Fibroblast of pulmonary artery (primary cell): ENCODE measurements at regions not wholly inside any gene's neighbourhood (a gene's known extent, or its start where the extent isn't known, plus 50 kb on each side); places are given as distances from the start of the nearest gene placed in this dataset.

Experiments
- DNase-seq: peaks from one replicate; pipeline ENCODE4 v3.0.0-alpha.2; 2010; ENCODE audit warnings: low read depth
- H3K4me3 ChIP-seq: replicated peaks from 2 replicates; pipeline ENCODE4 v1.5.1; 2011; ENCODE audit warnings: low read depth, mild to moderate bottlenecking, control low read depth, low read length, moderate library complexity
- TF ChIP-seq, protein P1 (sequence below): IDR thresholded peaks from 2 replicates; pipeline ENCODE4 v1.5.1; 2011; ENCODE audit warnings: mild to moderate bottlenecking, control low read depth, low read length, inconsistent platforms; ENCODE audit errors: missing control alignments

DNA sequence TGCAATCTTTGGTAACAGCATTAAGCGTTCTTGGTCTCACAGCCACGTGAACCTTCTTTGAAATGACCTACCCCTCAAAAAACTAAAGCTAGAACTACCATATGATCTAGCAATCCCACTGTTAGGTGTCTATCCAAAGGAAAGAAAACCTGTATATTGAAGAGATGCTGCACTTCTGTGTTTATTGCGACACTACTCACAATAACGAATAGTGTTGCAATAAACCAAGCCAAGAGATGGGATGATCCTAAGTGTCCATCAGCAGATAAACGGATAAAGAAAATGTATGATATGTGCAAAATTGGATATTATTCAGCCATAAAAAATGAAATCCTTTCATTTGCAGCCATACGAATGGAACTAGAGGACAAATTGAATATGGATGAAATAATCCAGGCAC lies 637.9 kb downstream of the EFNB2 start:
- DNase-seq, result no peak
- TF ChIP-seq, protein P1, sequence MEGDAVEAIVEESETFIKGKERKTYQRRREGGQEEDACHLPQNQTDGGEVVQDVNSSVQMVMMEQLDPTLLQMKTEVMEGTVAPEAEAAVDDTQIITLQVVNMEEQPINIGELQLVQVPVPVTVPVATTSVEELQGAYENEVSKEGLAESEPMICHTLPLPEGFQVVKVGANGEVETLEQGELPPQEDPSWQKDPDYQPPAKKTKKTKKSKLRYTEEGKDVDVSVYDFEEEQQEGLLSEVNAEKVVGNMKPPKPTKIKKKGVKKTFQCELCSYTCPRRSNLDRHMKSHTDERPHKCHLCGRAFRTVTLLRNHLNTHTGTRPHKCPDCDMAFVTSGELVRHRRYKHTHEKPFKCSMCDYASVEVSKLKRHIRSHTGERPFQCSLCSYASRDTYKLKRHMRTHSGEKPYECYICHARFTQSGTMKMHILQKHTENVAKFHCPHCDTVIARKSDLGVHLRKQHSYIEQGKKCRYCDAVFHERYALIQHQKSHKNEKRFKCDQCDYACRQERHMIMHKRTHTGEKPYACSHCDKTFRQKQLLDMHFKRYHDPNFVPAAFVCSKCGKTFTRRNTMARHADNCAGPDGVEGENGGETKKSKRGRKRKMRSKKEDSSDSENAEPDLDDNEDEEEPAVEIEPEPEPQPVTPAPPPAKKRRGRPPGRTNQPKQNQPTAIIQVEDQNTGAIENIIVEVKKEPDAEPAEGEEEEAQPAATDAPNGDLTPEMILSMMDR, result no peak

GRCh38 chr13:105894697-105895096 lies 640.8 kb downstream of the EFNB2 start:
- no peak overlapping the region for H3K4me3 ChIP-seq
- DNase-seq, result peak; percentile 11
- TF ChIP-seq, protein P1, result no peak

More for the DNA sequence above, 637.9 kb downstream of the EFNB2 start:
- no peak overlapping the region for H3K4me3 ChIP-seq

DNA sequence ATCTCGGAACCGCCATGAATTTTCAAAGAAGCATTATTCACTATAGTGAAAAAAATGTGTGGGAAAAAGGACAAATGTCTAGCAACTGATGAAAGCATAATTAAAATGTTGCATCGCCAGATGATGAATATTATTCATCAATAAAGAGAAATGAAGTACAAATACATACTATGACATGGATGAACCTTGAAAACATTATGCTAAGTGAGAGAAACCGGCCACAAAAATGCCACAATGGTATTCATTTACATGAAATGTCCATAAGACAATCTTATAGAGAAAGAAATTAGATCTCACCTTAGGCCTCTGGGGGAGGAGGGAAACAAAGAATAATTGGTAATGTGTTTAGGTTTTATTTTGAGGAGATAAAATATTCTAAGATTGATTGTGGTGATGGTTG lies 645.0 kb downstream of the EFNB2 start:
- no peak overlapping the region for H3K4me3 ChIP-seq
- no peak for DNase-seq
- TF ChIP-seq, protein P1, result no peak

DNA sequence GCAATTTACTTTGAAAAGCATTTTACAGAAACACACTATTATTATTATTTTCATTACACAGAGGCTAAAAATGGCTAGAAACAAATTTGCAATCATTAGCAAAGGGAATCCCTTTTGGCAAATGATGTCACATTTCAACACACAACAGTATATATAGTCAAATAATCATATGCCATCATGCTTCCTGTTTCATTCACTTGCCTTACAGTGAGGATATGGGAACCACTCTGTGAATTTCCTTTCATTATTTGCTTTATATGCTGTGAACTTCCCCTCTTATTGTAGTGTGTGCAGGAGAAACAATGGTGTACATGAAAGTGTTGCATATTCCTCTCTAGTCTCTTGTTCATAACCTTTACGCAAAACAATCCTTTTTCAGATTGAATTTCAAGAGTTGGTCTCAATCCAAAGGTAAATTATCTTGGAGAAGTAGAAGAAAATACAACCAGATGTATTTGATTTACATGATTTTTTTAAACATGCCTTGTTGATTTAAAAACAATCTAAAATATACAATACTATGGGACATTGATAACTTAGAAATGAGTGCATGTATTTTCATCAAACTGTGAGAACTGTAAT lies 657.3 kb downstream of the EFNB2 start:
- TF ChIP-seq, protein P1, result no peak
- H3K4me3 ChIP-seq, result no peak overlapping the region
- peak; percentile 20 for DNase-seq

DNA sequence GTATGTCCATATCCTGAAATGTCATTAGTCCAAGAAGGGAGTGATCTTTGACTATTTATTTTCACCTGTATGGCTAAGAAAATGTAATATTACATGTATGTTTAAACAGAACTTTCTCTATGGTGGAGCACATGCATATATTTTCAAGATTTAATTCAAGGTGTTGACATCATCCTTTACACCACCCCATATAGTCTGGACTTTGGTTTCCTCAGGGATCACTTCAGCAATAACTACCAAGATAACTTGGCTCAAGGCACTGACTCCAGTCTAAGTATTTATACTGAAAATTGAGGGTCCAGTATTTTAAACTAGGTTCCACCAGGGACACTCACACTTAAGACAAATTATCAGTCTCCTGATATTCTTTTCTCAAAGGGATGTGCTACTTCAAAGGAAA lies 660.6 kb downstream of the EFNB2 start:
- TF ChIP-seq, protein P1, result no peak
- DNase-seq, result no peak
- H3K4me3 ChIP-seq, result no peak overlapping the region

- no peak for DNase-seq
- TF ChIP-seq, protein P1, result no peak
Observed at GRCh38 chr13:105871768-105872167, 663.7 kb downstream of the EFNB2 start.

GRCh38 chr13:105871326-105871725 lies 664.1 kb downstream of the EFNB2 start:
- TF ChIP-seq, protein P1, result no peak
- no peak for DNase-seq
- no peak overlapping the region for H3K4me3 ChIP-seq

More at GRCh38 chr13:105871768-105872167, 663.7 kb downstream of the EFNB2 start:
- no peak overlapping the region for H3K4me3 ChIP-seq
